ENCODE measurements at regions not wholly inside any gene's neighbourhood (a gene's known extent, or its start where the extent isn't known, plus 50 kb on each side); places are given as distances from the start of the nearest gene placed in this dataset.

DNA sequence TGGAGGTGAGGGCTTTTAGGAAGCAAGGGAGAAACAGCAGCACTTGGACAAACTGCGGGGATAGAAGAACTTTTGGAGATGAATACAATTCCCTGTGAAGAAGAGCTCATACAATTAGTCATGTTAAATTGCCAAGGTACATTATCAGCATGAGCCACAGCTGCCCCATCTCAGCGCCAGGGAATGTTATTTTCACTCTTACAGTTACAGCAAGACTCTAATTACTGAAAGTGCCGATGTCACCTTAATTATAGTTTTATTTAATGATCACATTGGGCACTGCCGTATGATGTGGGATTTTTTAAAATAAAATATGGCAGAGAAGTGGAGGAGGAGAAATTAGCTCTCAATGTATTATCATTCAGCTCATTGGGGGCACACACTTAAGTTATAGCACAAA, 144.8 kb upstream of the MON1B start:
- WGBS (ENCODE audit: missing lambda C conversion rate) = 25% methylated on average over 4 of the region's 4 CpGs
- ATAC-seq = no peak
- POLR2A ChIA-PET = no interaction called here
- no peak for FAIRE-seq
- CTCF ChIA-PET = interaction anchor here (1.7 kb wide), 1 partner anchor 393 kb away, joined by 4 read pairs; no protein-coding TSS in a partner anchor
- Histone ChIP-seq H3K9me3 (no peaks in the 10 kb centered on the region), H3K4me2 (no peak overlapping the region), H3K27ac (no peak overlapping the region), H3K4me3 (no peak overlapping the region), H3K4me1 (no peaks in the 10 kb centered on the region)
- no peak for TF ChIP-seq NFE2L2 (conservative IDR thresholded peaks at IDR 0.05; ENCODE audit: low read length)
- no peak for TF ChIP-seq RFX5 (IDR thresholded peaks at IDR 0.05)
- no peak for TF ChIP-seq RCOR1 (IDR thresholded peaks at IDR 0.05; ENCODE audit: low read depth, low read length)
- TF ChIP-seq CBX8 (IDR thresholded peaks at IDR 0.05) = no peak
- TF ChIP-seq HOXB13 (CRISPR knock-in tag; IDR thresholded peaks at IDR 0.05; ENCODE audit: low read depth) = no peak
- no peak for TF ChIP-seq EHF (CRISPR knock-in tag; IDR thresholded peaks at IDR 0.05)
- TF ChIP-seq, protein P1, sequence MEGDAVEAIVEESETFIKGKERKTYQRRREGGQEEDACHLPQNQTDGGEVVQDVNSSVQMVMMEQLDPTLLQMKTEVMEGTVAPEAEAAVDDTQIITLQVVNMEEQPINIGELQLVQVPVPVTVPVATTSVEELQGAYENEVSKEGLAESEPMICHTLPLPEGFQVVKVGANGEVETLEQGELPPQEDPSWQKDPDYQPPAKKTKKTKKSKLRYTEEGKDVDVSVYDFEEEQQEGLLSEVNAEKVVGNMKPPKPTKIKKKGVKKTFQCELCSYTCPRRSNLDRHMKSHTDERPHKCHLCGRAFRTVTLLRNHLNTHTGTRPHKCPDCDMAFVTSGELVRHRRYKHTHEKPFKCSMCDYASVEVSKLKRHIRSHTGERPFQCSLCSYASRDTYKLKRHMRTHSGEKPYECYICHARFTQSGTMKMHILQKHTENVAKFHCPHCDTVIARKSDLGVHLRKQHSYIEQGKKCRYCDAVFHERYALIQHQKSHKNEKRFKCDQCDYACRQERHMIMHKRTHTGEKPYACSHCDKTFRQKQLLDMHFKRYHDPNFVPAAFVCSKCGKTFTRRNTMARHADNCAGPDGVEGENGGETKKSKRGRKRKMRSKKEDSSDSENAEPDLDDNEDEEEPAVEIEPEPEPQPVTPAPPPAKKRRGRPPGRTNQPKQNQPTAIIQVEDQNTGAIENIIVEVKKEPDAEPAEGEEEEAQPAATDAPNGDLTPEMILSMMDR (IDR thresholded peaks at IDR 0.05) = no peak
- TF ChIP-seq POLR2AphosphoS2 (conservative IDR thresholded peaks at IDR 0.05; ENCODE audit: low read length) = no peak
- TF ChIP-seq HDAC2 (IDR thresholded peaks at IDR 0.05) = no peak
- no peak for TF ChIP-seq JUNB (IDR thresholded peaks at IDR 0.05)
- TF ChIP-seq EP300 (IDR thresholded peaks at IDR 0.05) = no peak
- TF ChIP-seq HEYL (CRISPR knock-in tag; IDR thresholded peaks at IDR 0.05) = no peak
- no peak for TF ChIP-seq NR3C1 (IDR thresholded peaks at IDR 0.05)
- TF ChIP-seq, protein P2, sequence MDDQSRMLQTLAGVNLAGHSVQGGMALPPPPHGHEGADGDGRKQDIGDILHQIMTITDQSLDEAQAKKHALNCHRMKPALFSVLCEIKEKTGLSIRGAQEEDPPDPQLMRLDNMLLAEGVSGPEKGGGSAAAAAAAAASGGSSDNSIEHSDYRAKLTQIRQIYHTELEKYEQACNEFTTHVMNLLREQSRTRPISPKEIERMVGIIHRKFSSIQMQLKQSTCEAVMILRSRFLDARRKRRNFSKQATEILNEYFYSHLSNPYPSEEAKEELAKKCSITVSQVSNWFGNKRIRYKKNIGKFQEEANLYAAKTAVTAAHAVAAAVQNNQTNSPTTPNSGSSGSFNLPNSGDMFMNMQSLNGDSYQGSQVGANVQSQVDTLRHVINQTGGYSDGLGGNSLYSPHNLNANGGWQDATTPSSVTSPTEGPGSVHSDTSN (IDR thresholded peaks at IDR 0.05) = no peak
- TF ChIP-seq TP53 (CRISPR knock-in tag; IDR thresholded peaks at IDR 0.05) = no peak
- TF ChIP-seq, protein P3, sequence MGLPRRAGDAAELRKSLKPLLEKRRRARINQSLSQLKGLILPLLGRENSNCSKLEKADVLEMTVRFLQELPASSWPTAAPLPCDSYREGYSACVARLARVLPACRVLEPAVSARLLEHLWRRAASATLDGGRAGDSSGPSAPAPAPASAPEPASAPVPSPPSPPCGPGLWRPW (IDR thresholded peaks at IDR 0.05) = no peak
- TF ChIP-seq, protein P4, sequence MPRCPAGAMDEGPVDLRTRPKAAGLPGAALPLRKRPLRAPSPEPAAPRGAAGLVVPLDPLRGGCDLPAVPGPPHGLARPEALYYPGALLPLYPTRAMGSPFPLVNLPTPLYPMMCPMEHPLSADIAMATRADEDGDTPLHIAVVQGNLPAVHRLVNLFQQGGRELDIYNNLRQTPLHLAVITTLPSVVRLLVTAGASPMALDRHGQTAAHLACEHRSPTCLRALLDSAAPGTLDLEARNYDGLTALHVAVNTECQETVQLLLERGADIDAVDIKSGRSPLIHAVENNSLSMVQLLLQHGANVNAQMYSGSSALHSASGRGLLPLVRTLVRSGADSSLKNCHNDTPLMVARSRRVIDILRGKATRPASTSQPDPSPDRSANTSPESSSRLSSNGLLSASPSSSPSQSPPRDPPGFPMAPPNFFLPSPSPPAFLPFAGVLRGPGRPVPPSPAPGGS (IDR thresholded peaks at IDR 0.05) = no peak
- TF ChIP-seq JUN (IDR thresholded peaks at IDR 0.05) = no peak
- no peak for TF ChIP-seq FOXS1 (CRISPR knock-in tag; IDR thresholded peaks at IDR 0.05)
- no peak for TF ChIP-seq FOSL2 (IDR thresholded peaks at IDR 0.05)
- no peak for TF ChIP-seq FOSL2 (CRISPR knock-in tag; IDR thresholded peaks at IDR 0.05)
- DNase-seq (ENCODE audit: low read depth in 1 of 2, low spot score in 1 of 2) = no peak

DNA sequence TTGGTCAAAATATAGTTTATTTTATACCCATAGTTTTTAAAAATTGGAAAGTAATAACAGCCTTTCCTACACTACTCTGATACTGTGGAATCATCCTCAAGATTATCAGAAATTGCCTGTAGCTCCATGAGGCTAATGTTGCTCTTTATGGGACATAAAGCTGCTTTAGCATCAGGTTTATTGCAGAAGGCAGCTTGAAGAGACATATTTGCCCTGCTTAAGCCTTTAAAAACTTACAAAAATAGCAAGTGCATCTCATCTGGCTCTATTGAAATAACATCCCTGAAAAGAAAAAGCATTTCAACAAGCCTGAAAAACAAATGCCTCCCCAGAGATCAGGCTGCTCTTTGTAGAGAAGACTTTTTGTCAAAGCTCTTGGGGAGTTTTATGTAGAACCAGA, 142.9 kb upstream of the MON1B start:
- H3K4me3 ChIP-seq = no peak overlapping the region
- FAIRE-seq (no peak), ATAC-seq (no peak), DNase-seq (ENCODE audit: low read depth in 1 of 2, low spot score in 1 of 2) (no peak)
- ChIA-PET CTCF (no interaction called here), POLR2A (no interaction called here)
- H3K4me1 ChIP-seq = no peaks in the 10 kb centered on the region
- TF ChIP-seq HOXB13 (CRISPR knock-in tag; IDR thresholded peaks at IDR 0.05; ENCODE audit: low read depth) (no peak), RCOR1 (IDR thresholded peaks at IDR 0.05; ENCODE audit: low read depth, low read length) (no peak), TP53 (CRISPR knock-in tag; IDR thresholded peaks at IDR 0.05) (no peak), MAZ (IDR thresholded peaks at IDR 0.05; ENCODE audit: borderline replicate concordance, low read depth, low read length) (no peak), TFCP2L1 (CRISPR knock-in tag; IDR thresholded peaks at IDR 0.05) (no peak)
- TF ChIP-seq, protein P1 (IDR thresholded peaks at IDR 0.05) = no peak
- H3K9me3 ChIP-seq = no peaks in the 10 kb centered on the region
- no peak overlapping the region for H3K4me2 ChIP-seq
- no peak overlapping the region for H3K27ac ChIP-seq

Measured in A549 (cell line).